ENCODE measurements at regions not wholly inside any gene's neighbourhood (a gene's known extent, or its start where the extent isn't known, plus 50 kb on each side); places are given as distances from the start of the nearest gene placed in this dataset.

DNA sequence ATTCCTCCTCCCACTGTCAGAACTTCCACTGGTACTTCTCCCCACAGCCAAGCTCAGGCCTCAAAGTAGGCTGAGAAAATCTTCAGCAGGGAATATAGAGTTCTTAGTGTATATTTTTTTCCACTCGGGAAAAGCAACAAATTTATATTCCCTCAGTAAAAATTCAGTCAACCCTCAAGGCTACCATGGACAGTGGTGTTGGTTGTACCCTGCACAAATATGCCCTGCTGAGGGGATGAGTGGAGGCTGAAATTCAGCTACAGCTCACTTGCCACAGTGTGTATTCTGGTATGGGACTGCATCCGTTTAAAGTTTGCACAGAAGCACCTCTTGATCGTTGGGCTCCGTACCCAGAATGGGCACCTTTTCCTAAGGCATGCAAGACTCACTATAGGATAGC lies 90.8 kb upstream of the LGALSL start:
- Histone ChIP-seq H3K4me1 (ENCODE audit: control insufficient read depth in 1 of 2, insufficient read depth in 2 of 2, low read length in 2 of 2) (no peaks in the 10 kb centered on the region), H3K27me3 (ENCODE audit: control insufficient read depth in 2 of 2, insufficient read depth in 2 of 2, low read length in 2 of 2) (no peaks in the 10 kb centered on the region), H3K4me3 (replicated peaks in 1 of 3; ENCODE audit: low read depth in 2 of 3, low read length in 3 of 3) (no peak overlapping the region), H3K36me3 (replicated peaks in 1 of 2; ENCODE audit: control insufficient read depth in 1 of 2, insufficient read depth in 2 of 2, low read length in 2 of 2) (no peaks in the 10 kb centered on the region), H3K27ac (ENCODE audit: low read depth in 1 of 2, low read length in 2 of 2) (no peak overlapping the region), H3K9ac (ENCODE audit: insufficient read depth, low read length, poor library complexity, severe bottlenecking) (no peak overlapping the region), H3K79me2 (ENCODE audit: insufficient read depth, low read length) (no peaks in the 10 kb centered on the region), H2AFZ (ENCODE audit: insufficient read depth, low read depth, low read length, poor library complexity, severe bottlenecking) (no peak overlapping the region), H3K4me2 (replicated peaks; ENCODE audit: extremely low read depth, low read length, poor library complexity, severe bottlenecking) (no peak overlapping the region), H3K9me3 (replicated peaks in 1 of 2; ENCODE audit: control insufficient read depth in 1 of 2, insufficient read depth in 1 of 2, low read length in 2 of 2) (no peaks in the 10 kb centered on the region), H4K20me1 (ENCODE audit: insufficient read depth, low read length) (no peaks in the 10 kb centered on the region)
- no CpG with 5 or more reads among the region's 4 CpGs for WGBS (ENCODE audit: insufficient coverage)
- Mint-ChIP-seq H3K27me3 (ENCODE audit: low read depth in 3 of 3) (peaks cover 3 to 5% (median 4%) of the 10 kb centered on the region in 3 donors), H3K4me3 (no peak overlapping the region), H3K36me3 (no peaks in the 10 kb centered on the region), H3K9me3 (peaks cover 0 to 3% (median 0%) of the 10 kb centered on the region in 7 donors), H3K27ac (no peak overlapping the region), H3K4me1 (peaks cover 8% of the 10 kb centered on the region)
- intact Hi-C loops (cut with micrococcal nuclease) = no loop called here
- DNase-seq = no peak
- TF ChIP-seq CTCF (IDR thresholded peaks at IDR 0.05) = no peak

- Mint-ChIP-seq H3K27ac (no peak overlapping the region), H3K4me3 (no peak overlapping the region), H3K9me3 (peaks cover 0 to 3% (median 0%) of the 10 kb centered on the region in 7 donors), H3K27me3 (ENCODE audit: low read depth in 3 of 3) (peaks cover 3 to 5% (median 4%) of the 10 kb centered on the region in 3 donors), H3K4me1 (peaks cover 8% of the 10 kb centered on the region), H3K36me3 (no peaks in the 10 kb centered on the region)
- no peaks in the 10 kb centered on the region for H3K36me3 ChIP-seq (replicated peaks in 1 of 2; ENCODE audit: control insufficient read depth in 1 of 2, insufficient read depth in 2 of 2, low read length in 2 of 2)
- no peak for TF ChIP-seq CTCF (IDR thresholded peaks at IDR 0.05)
- H3K4me3 ChIP-seq (replicated peaks in 1 of 3; ENCODE audit: low read depth in 2 of 3, low read length in 3 of 3) = no peak overlapping the region
- WGBS (ENCODE audit: insufficient coverage) = 94% methylated on average over 2 of the region's 2 CpGs
- DNase-seq = no peak
- no peaks in the 10 kb centered on the region for H3K27me3 ChIP-seq (ENCODE audit: control insufficient read depth in 2 of 2, insufficient read depth in 2 of 2, low read length in 2 of 2)
- no peaks in the 10 kb centered on the region for H3K4me1 ChIP-seq (ENCODE audit: control insufficient read depth in 1 of 2, insufficient read depth in 2 of 2, low read length in 2 of 2)
- no peaks in the 10 kb centered on the region for H3K9me3 ChIP-seq (replicated peaks in 1 of 2; ENCODE audit: control insufficient read depth in 1 of 2, insufficient read depth in 1 of 2, low read length in 2 of 2)
- intact Hi-C loops (cut with micrococcal nuclease) = no loop called here
- no peaks in the 10 kb centered on the region for H4K20me1 ChIP-seq (ENCODE audit: insufficient read depth, low read length)
- H3K79me2 ChIP-seq (ENCODE audit: insufficient read depth, low read length) = no peaks in the 10 kb centered on the region
- H3K4me2 ChIP-seq (replicated peaks; ENCODE audit: extremely low read depth, low read length, poor library complexity, severe bottlenecking) = no peak overlapping the region
- no peak overlapping the region for H3K27ac ChIP-seq (ENCODE audit: low read depth in 1 of 2, low read length in 2 of 2)
- no peak overlapping the region for H3K9ac ChIP-seq (ENCODE audit: insufficient read depth, low read length, poor library complexity, severe bottlenecking)
- no peak overlapping the region for H2AFZ ChIP-seq (ENCODE audit: insufficient read depth, low read depth, low read length, poor library complexity, severe bottlenecking)
Observed at GRCh38 chr2:64363848-64364247, 90.1 kb upstream of the LGALSL start.
